HG02623 (cell line): ENCODE measurements at regions not wholly inside any gene's neighbourhood (a gene's known extent, or its start where the extent isn't known, plus 50 kb on each side); places are given as distances from the start of the nearest gene placed in this dataset.
"Not testable (repeated sequence)": the region's sequence is repeated elsewhere in the genome, so short reads cannot be mapped to it uniquely, and the experiment has no call there.

Experiments
- ATAC-seq: cut with Tn5 transposase; IDR thresholded peaks from one replicate; pipeline ENCODE4 v1.9.1; 2021; ENCODE audit warnings: moderate library complexity; ENCODE audit not compliant: unreplicated experiment

DNA sequence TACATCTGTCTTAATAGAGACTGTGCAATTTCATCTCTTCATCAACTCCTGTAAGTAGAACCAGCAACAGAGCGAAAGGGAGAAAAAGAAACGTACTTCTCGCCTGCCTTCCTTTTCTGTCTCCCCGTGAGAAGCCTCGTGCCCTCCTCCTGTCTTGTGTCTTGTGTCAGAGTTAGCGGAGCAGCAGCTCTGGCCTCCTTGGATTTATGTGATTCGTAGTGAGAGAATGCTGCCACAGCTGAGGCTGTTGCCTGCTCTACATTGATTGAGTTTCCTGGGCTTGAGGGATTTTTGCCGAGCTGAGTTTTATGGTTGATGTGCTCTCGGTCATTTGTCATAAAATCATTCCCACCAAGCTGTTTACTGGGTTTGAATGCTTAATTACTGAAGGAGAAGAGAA lies 579.1 kb upstream of the RBFOX1 start:
- ATAC-seq, result no peak

DNA sequence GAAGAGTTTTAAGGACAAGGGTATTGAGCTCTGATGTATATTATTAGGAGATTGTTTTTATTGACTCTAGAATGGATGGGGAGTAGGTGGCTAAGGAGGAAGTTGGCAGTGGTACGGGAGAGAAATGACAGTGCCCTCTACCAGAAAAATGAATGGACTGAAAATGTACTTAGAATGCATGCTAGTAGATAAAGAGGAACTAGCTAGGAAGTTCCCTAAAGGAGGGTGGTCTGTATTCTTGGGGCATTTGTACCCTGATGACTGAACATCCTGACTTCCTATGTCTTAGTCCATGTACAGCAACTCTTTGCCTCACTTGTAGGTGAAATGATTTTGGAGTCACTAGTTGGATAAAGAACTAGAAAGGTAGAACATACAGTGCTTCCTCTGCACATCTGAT lies 581.5 kb upstream of the RBFOX1 start:
- no peak for ATAC-seq

GRCh38 chr16:6749698-6750097 lies 582.9 kb upstream of the RBFOX1 start:
- no peak for ATAC-seq

DNA sequence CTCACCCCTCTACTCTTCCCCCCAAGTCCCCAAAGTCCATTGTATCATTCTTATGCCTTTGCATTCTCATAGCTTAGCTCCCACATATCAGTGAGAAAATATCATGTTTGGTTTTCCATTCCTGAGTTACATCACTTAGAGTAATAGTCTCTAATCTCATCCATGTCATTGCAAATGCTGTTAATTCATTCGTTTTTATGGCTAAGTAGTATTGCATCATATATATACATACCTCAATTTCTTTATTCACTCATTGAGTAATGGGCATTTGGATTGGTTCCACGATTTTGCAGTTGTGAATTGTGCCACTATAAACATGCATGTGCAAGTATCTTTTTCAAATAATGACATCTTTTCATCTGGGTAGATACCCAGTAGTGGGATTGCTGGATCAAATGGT lies 596.3 kb upstream of the RBFOX1 start:
- ATAC-seq, result not testable (repeated sequence)

DNA sequence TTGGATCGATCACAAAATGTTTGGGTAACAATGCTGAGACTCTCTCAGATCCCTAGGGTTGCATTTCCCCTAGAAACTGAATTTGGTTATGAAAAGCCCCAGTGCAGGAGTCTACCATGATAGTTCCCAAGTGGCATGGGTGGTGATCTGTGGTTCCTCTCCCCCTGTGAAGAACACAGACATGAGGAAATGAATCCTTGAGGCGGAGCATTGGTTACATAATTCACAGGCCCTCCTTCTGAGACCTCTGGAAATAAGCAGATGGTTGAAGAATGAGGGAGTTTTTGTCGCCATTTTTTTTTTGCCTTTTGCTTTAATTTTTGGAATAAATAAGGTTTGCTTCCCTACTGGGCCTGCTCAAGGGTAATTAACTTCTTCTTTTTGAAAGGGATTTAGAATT lies 597.0 kb upstream of the RBFOX1 start:
- ATAC-seq, result no peak

GRCh38 chr16:6732166-6732565 lies 600.5 kb upstream of the RBFOX1 start:
- ATAC-seq, result no peak

- no peak for ATAC-seq
Measured at GRCh38 chr16:6728381-6728780, 604.3 kb upstream of the RBFOX1 start.

DNA sequence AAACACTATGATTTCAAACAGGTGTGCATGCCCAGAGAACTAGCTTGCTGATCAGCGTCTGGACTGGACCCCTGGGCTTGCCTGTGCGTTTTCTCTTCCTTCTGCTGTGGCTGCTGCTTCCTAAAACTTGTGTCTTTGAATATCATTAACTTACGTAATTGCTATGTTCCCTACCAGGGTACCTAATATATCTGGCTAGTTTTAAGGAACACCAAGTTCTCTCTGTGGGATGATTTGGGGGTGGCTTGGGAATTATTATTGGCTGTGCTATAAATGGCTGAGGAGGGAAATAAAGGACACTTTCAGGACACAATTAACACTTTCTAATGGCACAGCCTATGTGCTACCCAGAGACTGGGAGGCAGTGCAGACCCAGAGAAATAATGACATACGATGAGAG lies 606.0 kb upstream of the RBFOX1 start:
- no peak for ATAC-seq

- no peak for ATAC-seq
Measured at GRCh38 chr16:6725634-6726331, 606.9 kb upstream of the RBFOX1 start.

DNA sequence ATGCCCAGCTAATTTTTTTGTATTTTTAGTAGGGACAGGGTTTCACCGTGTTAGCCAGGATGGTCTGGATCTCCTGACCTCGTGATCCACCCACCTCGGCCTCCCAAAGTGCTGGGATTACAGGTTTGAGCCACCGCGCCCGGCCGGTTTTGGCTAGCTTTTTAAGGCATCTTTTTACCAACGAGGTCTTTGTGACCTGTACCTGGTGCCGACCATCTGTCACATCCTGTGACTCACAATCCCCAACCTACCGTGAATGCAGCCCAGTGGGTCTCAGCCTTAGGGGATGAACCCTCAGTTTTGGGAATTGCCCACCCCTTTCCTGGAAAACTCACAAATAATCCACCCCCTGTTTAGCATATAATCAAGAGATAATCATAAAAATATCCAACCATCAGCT lies 607.4 kb upstream of the RBFOX1 start:
- ATAC-seq, result not testable (repeated sequence)

GRCh38 chr16:6722786-6723185 lies 609.9 kb upstream of the RBFOX1 start:
- no peak for ATAC-seq

DNA sequence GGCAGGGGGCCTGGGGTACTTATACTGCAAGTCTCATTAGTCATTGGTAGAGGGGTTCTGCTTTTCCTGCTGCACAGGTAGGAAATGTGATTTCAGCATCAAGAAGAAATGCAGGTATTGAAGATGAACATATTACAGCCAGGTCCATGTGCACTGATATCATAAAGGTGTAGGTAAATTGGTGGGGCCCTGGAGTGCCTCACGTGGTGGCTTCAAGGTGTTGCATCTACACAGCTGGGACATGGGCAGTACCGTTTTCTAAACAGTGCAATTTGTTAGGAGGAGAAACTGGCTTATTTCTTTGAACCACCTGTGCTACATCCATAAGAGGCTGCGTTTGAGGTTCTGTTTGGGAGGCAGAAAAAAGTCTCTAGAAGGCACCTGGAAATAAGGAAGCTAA lies 618.1 kb upstream of the RBFOX1 start:
- ATAC-seq, result no peak

- ATAC-seq, result no peak
Measured at GRCh38 chr16:6709736-6710135, 622.9 kb upstream of the RBFOX1 start.

DNA sequence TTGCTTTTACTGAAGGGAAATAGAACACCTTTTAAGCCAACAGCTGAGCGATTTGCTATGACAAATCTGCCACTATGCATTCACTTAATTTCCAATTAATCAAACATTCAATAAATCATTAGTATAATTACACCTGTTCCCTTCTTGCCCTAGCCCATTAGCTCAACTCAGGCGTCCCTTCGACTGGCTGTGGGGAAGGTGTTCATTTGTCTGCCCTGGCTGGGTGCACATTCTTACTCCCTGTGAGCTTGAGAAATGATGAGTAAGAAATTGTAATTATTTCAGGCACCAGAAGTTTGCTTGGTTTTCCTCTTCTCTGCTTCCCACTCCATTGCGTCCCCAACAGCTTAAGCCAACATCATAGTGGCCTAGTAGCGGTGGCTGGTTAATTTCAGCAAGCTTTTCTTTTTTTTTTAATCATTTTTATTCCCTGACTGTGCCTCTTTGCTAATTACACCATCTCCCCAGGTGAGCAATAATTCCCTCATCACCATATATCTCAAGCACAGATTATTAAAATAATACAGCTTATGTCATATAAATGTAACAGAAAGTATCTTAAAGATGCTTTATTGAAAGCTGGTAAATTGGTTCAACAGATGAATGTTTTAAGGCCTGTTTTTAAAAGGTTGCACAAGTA lies 623.9 kb upstream of the RBFOX1 start:
- ATAC-seq, result no peak

- ATAC-seq, result no peak
Measured at GRCh38 chr16:6704306-6704930, 628.2 kb upstream of the RBFOX1 start.

DNA sequence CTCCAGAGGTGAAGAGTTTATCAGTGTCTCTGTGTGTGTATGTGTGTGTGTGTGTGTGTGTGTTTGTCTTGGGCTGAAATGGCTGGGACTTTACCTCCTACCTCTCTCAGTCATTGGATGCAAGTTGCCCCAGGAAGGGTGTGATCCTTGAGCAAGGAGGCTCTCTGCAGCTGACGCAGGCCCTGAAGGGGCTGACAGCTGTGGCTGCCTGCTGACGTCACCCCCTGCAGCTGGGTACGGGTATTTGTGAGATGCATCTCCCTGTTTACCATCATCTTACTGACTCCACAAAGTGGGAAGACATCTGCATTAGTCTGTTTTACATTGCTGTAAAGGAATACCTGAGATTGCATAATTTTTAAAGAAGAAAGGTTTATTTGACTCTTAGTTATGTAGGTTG lies 631.5 kb upstream of the RBFOX1 start:
- ATAC-seq, result no peak

GRCh38 chr16:6698548-6698947 lies 634.1 kb upstream of the RBFOX1 start:
- ATAC-seq, result no peak

GRCh38 chr16:6695666-6696065 lies 637.0 kb upstream of the RBFOX1 start:
- ATAC-seq, result no peak

DNA sequence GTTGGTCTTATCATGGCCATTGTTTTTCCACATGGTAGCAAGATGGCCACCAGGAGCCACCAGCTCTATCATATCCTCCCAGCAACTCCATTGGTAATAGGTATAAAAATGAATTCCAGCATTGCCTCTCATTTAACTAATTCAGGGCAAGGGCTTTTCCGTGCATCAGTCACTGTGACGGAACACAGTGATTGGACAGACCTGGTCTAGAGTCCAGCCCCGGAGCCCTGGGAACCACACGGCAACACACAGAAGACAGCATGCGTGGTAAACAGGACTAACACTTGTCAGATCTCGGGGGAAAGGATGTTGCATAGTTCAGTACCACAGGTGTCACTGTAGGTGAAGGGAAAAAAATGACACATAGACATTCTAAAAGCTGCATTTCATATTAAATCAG lies 638.0 kb upstream of the RBFOX1 start:
- ATAC-seq, result no peak

GRCh38 chr16:6693418-6693817 lies 639.2 kb upstream of the RBFOX1 start:
- not testable (repeated sequence) for ATAC-seq

DNA sequence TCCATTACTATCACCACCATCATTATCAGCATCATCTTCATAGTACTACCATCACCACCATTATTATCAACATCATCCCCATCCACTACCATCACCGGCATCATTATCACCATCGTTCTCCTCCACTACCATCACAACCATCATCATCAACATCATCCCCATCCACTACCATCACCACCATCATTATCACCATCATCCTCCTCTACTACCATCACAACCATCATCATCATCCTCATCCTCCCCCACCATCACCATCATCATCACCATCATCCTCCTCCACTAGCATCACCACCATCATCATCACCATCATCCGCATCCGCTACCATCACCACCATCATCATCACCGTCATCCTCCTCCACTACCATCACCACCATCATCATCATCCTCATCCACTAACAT lies 639.8 kb upstream of the RBFOX1 start:
- ATAC-seq, result no peak

- ATAC-seq, result no peak
Measured at GRCh38 chr16:6690741-6691140, 641.9 kb upstream of the RBFOX1 start.
